ENCODE measurements at regions not wholly inside any gene's neighbourhood (a gene's known extent, or its start where the extent isn't known, plus 50 kb on each side); places are given as distances from the start of the nearest gene placed in this dataset.
"Not testable (repeated sequence)": the region's sequence is repeated elsewhere in the genome, so short reads cannot be mapped to it uniquely, and the experiment has no call there.

- no peak overlapping the region for H3K4me3 ChIP-seq
- no peaks in the 10 kb centered on the region for H3K4me1 ChIP-seq
- intact Hi-C loops (cut with DNase I), result no loop called here
- no peak for DNase-seq
- no peaks in the 10 kb centered on the region for H3K27me3 ChIP-seq
- no peaks in the 10 kb centered on the region for H3K36me3 ChIP-seq
- WGBS, 2 donors, result 37 to 47% methylated on average over 2 of the region's 2 CpGs
- H3K27ac ChIP-seq, result no peak overlapping the region
- TF ChIP-seq CTCF (IDR thresholded peaks at IDR 0.05), result no peak
- no peak for TF ChIP-seq POLR2A (IDR thresholded peaks at IDR 0.05)
- no peaks in the 10 kb centered on the region for H3K9me3 ChIP-seq
Measured at GRCh38 chr7:79761876-79762429, 308.5 kb upstream of the MAGI2 start.

GRCh38 chr7:79750941-79751340 is 297.5 kb upstream of the MAGI2 start:
- H3K4me1 ChIP-seq; H3K36me3 ChIP-seq; H3K4me3 ChIP-seq; H3K9me3 ChIP-seq; H3K27me3 ChIP-seq; DNase-seq; H3K27ac ChIP-seq; intact Hi-C loops (cut with DNase I): not testable (repeated sequence)
- 92 to 93% methylated on average over 7 to 8 of the region's 8 CpGs for WGBS, 2 donors

- Histone ChIP-seq H3K9me3 (no peaks in the 10 kb centered on the region), H3K27ac (no peak overlapping the region), H3K4me1 (no peaks in the 10 kb centered on the region), H3K27me3 (no peaks in the 10 kb centered on the region), H3K4me3 (no peak overlapping the region), H3K36me3 (no peaks in the 10 kb centered on the region)
- intact Hi-C loops (cut with DNase I), result no loop called here
- DNase-seq, result no peak
- TF ChIP-seq POLR2A (IDR thresholded peaks at IDR 0.05), result no peak
- no peak for TF ChIP-seq CTCF (IDR thresholded peaks at IDR 0.05)
Measured at GRCh38 chr7:79749856-79750255, 296.4 kb upstream of the MAGI2 start.

- no peak for DNase-seq
- intact Hi-C loops (cut with DNase I), result no loop called here
- no peak overlapping the region for H3K4me3 ChIP-seq
- H3K27ac ChIP-seq, result no peak overlapping the region
- no peaks in the 10 kb centered on the region for H3K36me3 ChIP-seq
- H3K27me3 ChIP-seq, result no peaks in the 10 kb centered on the region
- WGBS, 2 donors, result 35 to 40% methylated on average over 3 of the region's 3 CpGs
- no peak for TF ChIP-seq CTCF (IDR thresholded peaks at IDR 0.05)
- H3K4me1 ChIP-seq, result no peaks in the 10 kb centered on the region
- no peaks in the 10 kb centered on the region for H3K9me3 ChIP-seq
Measured at GRCh38 chr7:79741684-79742083, 288.2 kb upstream of the MAGI2 start.

GRCh38 chr7:79740076-79740475 is 286.6 kb upstream of the MAGI2 start:
- intact Hi-C loops (cut with DNase I), result no loop called here
- H3K27me3 ChIP-seq, result no peaks in the 10 kb centered on the region
- no peak for DNase-seq
- H3K9me3 ChIP-seq, result no peaks in the 10 kb centered on the region
- TF ChIP-seq CTCF (IDR thresholded peaks at IDR 0.05) (no peak), POLR2A (IDR thresholded peaks at IDR 0.05) (no peak)
- no peak overlapping the region for H3K4me3 ChIP-seq
- H3K27ac ChIP-seq, result no peak overlapping the region
- WGBS, 2 donors, result 84 to 94% methylated on average over 12 to 14 of the region's 22 CpGs
- H3K4me1 ChIP-seq, result no peaks in the 10 kb centered on the region
- no peaks in the 10 kb centered on the region for H3K36me3 ChIP-seq

- 87 to 93% methylated on average over 7 of the region's 44 CpGs for WGBS, 2 donors
- H3K27ac ChIP-seq; H3K27me3 ChIP-seq; H3K4me1 ChIP-seq; H3K9me3 ChIP-seq; DNase-seq; H3K4me3 ChIP-seq; H3K36me3 ChIP-seq; intact Hi-C loops (cut with DNase I): not testable (repeated sequence)
Measured at GRCh38 chr7:79739036-79739709, 285.7 kb upstream of the MAGI2 start.
